ENCODE measurements at regions not wholly inside any gene's neighbourhood (a gene's known extent, or its start where the extent isn't known, plus 50 kb on each side); places are given as distances from the start of the nearest gene placed in this dataset.

DNA sequence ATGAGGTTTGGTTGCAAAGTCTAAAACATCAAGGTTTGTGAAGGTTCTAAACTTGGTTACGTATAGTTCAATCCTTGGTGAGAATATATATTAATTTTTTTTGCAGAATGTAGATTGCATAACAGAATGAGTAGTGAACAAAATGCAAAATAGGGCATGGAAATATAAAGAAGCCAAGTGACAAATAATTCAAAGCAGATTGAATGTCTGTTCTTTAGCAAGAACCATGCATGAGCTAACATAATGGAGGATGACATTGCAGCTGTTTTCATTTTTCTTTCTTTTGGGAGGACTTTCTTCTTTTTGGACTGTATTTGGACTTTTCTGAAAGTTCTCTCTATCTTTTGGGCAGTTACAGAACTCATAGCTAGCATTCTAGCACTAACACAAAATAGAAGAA is 194.8 kb upstream of the MRPS30 start:
- H3K4me1 ChIP-seq (ENCODE audit: control insufficient read depth in 1 of 2, insufficient read depth in 2 of 2, low read depth in 1 of 2, low read length in 1 of 2) = no peaks in the 10 kb centered on the region
- ChIA-PET CTCF (no interaction called here), POLR2A (no interaction called here)
- H3K9ac ChIP-seq = no peak overlapping the region
- no peak overlapping the region for H3K27ac ChIP-seq (ENCODE audit: low read depth in 2 of 2, low read length in 1 of 2)
- H3F3A ChIP-seq (replicated peaks; ENCODE audit: insufficient read depth) = no peaks in the 10 kb centered on the region
- no peak overlapping the region for H2AFZ ChIP-seq (ENCODE audit: low read depth)
- no peaks in the 10 kb centered on the region for H3K27me3 ChIP-seq (ENCODE audit: insufficient read depth)
- H3K4me3 ChIP-seq (ENCODE audit: low read depth in 2 of 2, low read length in 1 of 2) = no peak overlapping the region
- no peaks in the 10 kb centered on the region for H4K20me1 ChIP-seq (ENCODE audit: insufficient read depth)
- DNase-seq = no peak
- H3K9me3 ChIP-seq = no peaks in the 10 kb centered on the region
- 4% methylated on average over 1 of the region's 1 CpG for WGBS (ENCODE audit: low lambda C conversion rate)
- TF ChIP-seq FOXM1 (IDR thresholded peaks at IDR 0.05; ENCODE audit: low read depth) = no peak
- no peak for TF ChIP-seq TAF1 (IDR thresholded peaks at IDR 0.05; ENCODE audit: borderline replicate concordance, low read depth, low read length)
- TF ChIP-seq EP300 (IDR thresholded peaks at IDR 0.05; ENCODE audit: borderline replicate concordance in 1 of 2, low read depth in 1 of 2, low read length in 1 of 2) = no peak
- TF ChIP-seq, protein P1, sequence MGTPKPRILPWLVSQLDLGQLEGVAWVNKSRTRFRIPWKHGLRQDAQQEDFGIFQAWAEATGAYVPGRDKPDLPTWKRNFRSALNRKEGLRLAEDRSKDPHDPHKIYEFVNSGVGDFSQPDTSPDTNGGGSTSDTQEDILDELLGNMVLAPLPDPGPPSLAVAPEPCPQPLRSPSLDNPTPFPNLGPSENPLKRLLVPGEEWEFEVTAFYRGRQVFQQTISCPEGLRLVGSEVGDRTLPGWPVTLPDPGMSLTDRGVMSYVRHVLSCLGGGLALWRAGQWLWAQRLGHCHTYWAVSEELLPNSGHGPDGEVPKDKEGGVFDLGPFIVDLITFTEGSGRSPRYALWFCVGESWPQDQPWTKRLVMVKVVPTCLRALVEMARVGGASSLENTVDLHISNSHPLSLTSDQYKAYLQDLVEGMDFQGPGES (IDR thresholded peaks at IDR 0.05; ENCODE audit: low read depth, low read length) = no peak
- TF ChIP-seq RCOR1 (IDR thresholded peaks at IDR 0.05; ENCODE audit: low read length) = no peak
- no peak for TF ChIP-seq NRF1 (IDR thresholded peaks at IDR 0.05; ENCODE audit: low read depth, low read length)
- H3K9me2 ChIP-seq = no peaks in the 10 kb centered on the region
- H3K79me2 ChIP-seq (ENCODE audit: insufficient read depth) = no peaks in the 10 kb centered on the region
- H3K4me2 ChIP-seq = no peak overlapping the region
- H3K36me3 ChIP-seq (replicated peaks in 1 of 2; ENCODE audit: control insufficient read depth in 1 of 2, insufficient read depth in 2 of 2, low read length in 1 of 2) = no peaks in the 10 kb centered on the region

- H3F3A ChIP-seq (replicated peaks; ENCODE audit: insufficient read depth) = no peaks in the 10 kb centered on the region
- no peak overlapping the region for H3K4me3 ChIP-seq (ENCODE audit: low read depth in 2 of 2, low read length in 1 of 2)
- WGBS (ENCODE audit: low lambda C conversion rate) = 26% methylated on average over 5 of the region's 5 CpGs
- no peaks in the 10 kb centered on the region for H3K4me1 ChIP-seq (ENCODE audit: control insufficient read depth in 1 of 2, insufficient read depth in 2 of 2, low read depth in 1 of 2, low read length in 1 of 2)
- POLR2A ChIA-PET = no interaction called here
- CTCF ChIA-PET = no interaction called here
- no peaks in the 10 kb centered on the region for H3K79me2 ChIP-seq (ENCODE audit: insufficient read depth)
- H3K9me3 ChIP-seq = no peaks in the 10 kb centered on the region
- no peak overlapping the region for H3K9ac ChIP-seq
- no peak overlapping the region for H3K4me2 ChIP-seq
- no peaks in the 10 kb centered on the region for H4K20me1 ChIP-seq (ENCODE audit: insufficient read depth)
- no peaks in the 10 kb centered on the region for H3K27me3 ChIP-seq (ENCODE audit: insufficient read depth)
- no peak overlapping the region for H3K27ac ChIP-seq (ENCODE audit: low read depth in 2 of 2, low read length in 1 of 2)
- TF ChIP-seq RXRA (IDR thresholded peaks at IDR 0.05; ENCODE audit: borderline replicate concordance, low read depth) (no peak), GATA2 (CRISPR knock-in tag; IDR thresholded peaks at IDR 0.05) (no peak), TAF1 (IDR thresholded peaks at IDR 0.05; ENCODE audit: borderline replicate concordance, low read depth, low read length) (no peak), MXI1 (IDR thresholded peaks at IDR 0.05; ENCODE audit: low read depth, low read length) (no peak), SIN3A (IDR thresholded peaks at IDR 0.05; ENCODE audit: borderline replicate concordance, low read depth, low read length) (no peak), JUND (IDR thresholded peaks at IDR 0.05) (no peak), GABPA (IDR thresholded peaks at IDR 0.05; ENCODE audit: low read depth) (no peak), TEAD4 (IDR thresholded peaks at IDR 0.05; ENCODE audit: borderline replicate concordance, insufficient read depth) (no peak), EZH2phosphoT487 (IDR thresholded peaks at IDR 0.05; ENCODE audit: borderline replicate concordance, low read depth) (no peak), FOXM1 (IDR thresholded peaks at IDR 0.05; ENCODE audit: low read depth) (no peak), RFX5 (IDR thresholded peaks at IDR 0.05; ENCODE audit: low read length) (no peak), ZBTB33 (IDR thresholded peaks at IDR 0.05; ENCODE audit: borderline replicate concordance, low read depth) (no peak), POLR2AphosphoS5 (IDR thresholded peaks at IDR 0.05; ENCODE audit: low read depth, low read length) (no peak), SMC3 (IDR thresholded peaks at IDR 0.05; ENCODE audit: low read depth, low read length) (no peak)
- TF ChIP-seq, protein P2, sequence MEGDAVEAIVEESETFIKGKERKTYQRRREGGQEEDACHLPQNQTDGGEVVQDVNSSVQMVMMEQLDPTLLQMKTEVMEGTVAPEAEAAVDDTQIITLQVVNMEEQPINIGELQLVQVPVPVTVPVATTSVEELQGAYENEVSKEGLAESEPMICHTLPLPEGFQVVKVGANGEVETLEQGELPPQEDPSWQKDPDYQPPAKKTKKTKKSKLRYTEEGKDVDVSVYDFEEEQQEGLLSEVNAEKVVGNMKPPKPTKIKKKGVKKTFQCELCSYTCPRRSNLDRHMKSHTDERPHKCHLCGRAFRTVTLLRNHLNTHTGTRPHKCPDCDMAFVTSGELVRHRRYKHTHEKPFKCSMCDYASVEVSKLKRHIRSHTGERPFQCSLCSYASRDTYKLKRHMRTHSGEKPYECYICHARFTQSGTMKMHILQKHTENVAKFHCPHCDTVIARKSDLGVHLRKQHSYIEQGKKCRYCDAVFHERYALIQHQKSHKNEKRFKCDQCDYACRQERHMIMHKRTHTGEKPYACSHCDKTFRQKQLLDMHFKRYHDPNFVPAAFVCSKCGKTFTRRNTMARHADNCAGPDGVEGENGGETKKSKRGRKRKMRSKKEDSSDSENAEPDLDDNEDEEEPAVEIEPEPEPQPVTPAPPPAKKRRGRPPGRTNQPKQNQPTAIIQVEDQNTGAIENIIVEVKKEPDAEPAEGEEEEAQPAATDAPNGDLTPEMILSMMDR (IDR thresholded peaks at IDR 0.05) = no peak
- DNase-seq = no peak
- no peaks in the 10 kb centered on the region for H3K9me2 ChIP-seq
- H2AFZ ChIP-seq (ENCODE audit: low read depth) = no peak overlapping the region
- H3K36me3 ChIP-seq (replicated peaks in 1 of 2; ENCODE audit: control insufficient read depth in 1 of 2, insufficient read depth in 2 of 2, low read length in 1 of 2) = no peaks in the 10 kb centered on the region
These were observed 202.8 kb upstream of the MRPS30 start for GRCh38 chr5:44605926-44606325.
